PC-3 (cell line): ENCODE measurements at regions not wholly inside any gene's neighbourhood (a gene's known extent, or its start where the extent isn't known, plus 50 kb on each side); places are given as distances from the start of the nearest gene placed in this dataset.

Source experiments
- ATAC-seq: fragments of 200-7000 bp; cut with Tn5 transposase; 2 replicates; pipeline ENCODE4 v1.9.1; 2020; ENCODE audit warnings: mild to moderate bottlenecking, moderate library complexity
- BruUV-seq: library from RNA; stranded (reverse); fragments of 400-500 nt; replicated peaks from 2 replicates; lab custom pipeline; 2021; lab: Mats Ljungman, UMichigan
- CTCF ChIA-PET: fragments of 300-600 bp; sonication (Branson Sonifier 250); formaldehyde crosslinking; loops from one replicate; lab custom pipeline; 2022; ENCODE audit warnings: antibody characterized with exemption; lab: Charles Lee
- POLR2A ChIA-PET: fragments of 300-600 bp; sonication (Branson Sonifier 250); formaldehyde crosslinking; loops from one replicate; lab custom pipeline; 2022; ENCODE audit warnings: antibody characterized with exemption; ENCODE audit not compliant: unreplicated experiment; lab: Charles Lee
- DNase-seq: peaks from one replicate; pipeline ENCODE4 v3.0.0-alpha.2; 2015
- H2AFZ ChIP-seq: fragments of 300-600 bp; sonication (generic); 2 replicates; pipeline ENCODE4 v1.6.0; 2016; ENCODE audit warnings: antibody characterized with exemption, low read length
- H3F3A ChIP-seq: fragments of 300-600 bp; sonication (generic); one replicate; pipeline ENCODE4 v1.6.0; 2017; ENCODE audit warnings: antibody characterized with exemption, low read length, control low read depth, mild to moderate bottlenecking; ENCODE audit not compliant: unreplicated experiment
- H3K27ac ChIP-seq: fragments of 300-600 bp; sonication (generic); 2 replicates; pipeline ENCODE4 v1.5.1; 2016; ENCODE audit warnings: mild to moderate bottlenecking, low read length
- H3K27me3 ChIP-seq: fragments of 300-600 bp; sonication (generic); 2 replicates; pipeline ENCODE4 v1.6.1; 2016; ENCODE audit warnings: low read length, mixed read lengths
- H3K36me3 ChIP-seq: fragments of 300-600 bp; sonication (generic); 2 replicates; pipeline ENCODE4 v1.6.1; 2016; ENCODE audit warnings: low read depth, mixed run types, low read length, mixed read lengths
- H3K4me1 ChIP-seq: fragments of 300-600 bp; sonication (generic); 2 replicates; pipeline ENCODE4 v1.5.1; 2016; ENCODE audit warnings: low read length; ENCODE audit not compliant: insufficient read depth
- H3K4me2 ChIP-seq: fragments of 300-600 bp; sonication (generic); 2 replicates; pipeline ENCODE4 v1.6.0; 2016; ENCODE audit warnings: low read length
- H3K4me3 ChIP-seq: fragments of 300-600 bp; sonication (generic); 2 replicates; pipeline ENCODE4 v1.5.1; 2016; ENCODE audit warnings: mild to moderate bottlenecking, low read length, mixed read lengths
- H3K79me2 ChIP-seq: fragments of 300-600 bp; sonication (generic); 2 replicates; pipeline ENCODE4 v1.6.1; 2017; ENCODE audit warnings: low read length, mixed read lengths
- H3K9ac ChIP-seq: fragments of 300-600 bp; sonication (generic); 2 replicates; pipeline ENCODE4 v1.6.0; 2016; ENCODE audit warnings: mild to moderate bottlenecking, low read length
- H3K9me2 ChIP-seq: fragments of 300-600 bp; sonication (generic); replicated peaks from 2 replicates; pipeline ENCODE4 v1.6.1; 2016; ENCODE audit warnings: mixed run types, low read length, mixed read lengths
- H3K9me3 ChIP-seq: fragments of 300-600 bp; sonication (generic); 2 replicates; pipeline ENCODE4 v1.6.1; 2016; ENCODE audit warnings: low read length, mixed read lengths
- H4K20me1 ChIP-seq: fragments of 300-600 bp; sonication (generic); 2 replicates; pipeline ENCODE4 v1.6.1; 2016; ENCODE audit warnings: low read length, mixed read lengths
- CTCF ChIP-seq: fragments of 300-600 bp; sonication (generic); conservative IDR thresholded peaks from 2 replicates; pipeline ENCODE4 v1.5.1; 2017; ENCODE audit warnings: antibody characterized with exemption, low read depth, mild to moderate bottlenecking, low read length
- EZH2 ChIP-seq: fragments of 300-600 bp; sonication (generic); IDR thresholded peaks from one replicate; pipeline ENCODE4 v1.6.1; 2017; ENCODE audit warnings: antibody characterized with exemption, mild to moderate bottlenecking, low read length; ENCODE audit not compliant: unreplicated experiment
- EZH2phosphoT487 ChIP-seq: fragments of 300-600 bp; sonication (generic); IDR thresholded peaks from 2 replicates; pipeline ENCODE4 v1.6.1; 2018; ENCODE audit warnings: mild to moderate bottlenecking, antibody characterized with exemption, low read length, borderline replicate concordance
- intact Hi-C: fragments of 100-400 bp; cut with micrococcal nuclease; formaldehyde crosslinking; loops from 2 replicates; pipeline ENCODE4 v1.9.0; 2023

DNA sequence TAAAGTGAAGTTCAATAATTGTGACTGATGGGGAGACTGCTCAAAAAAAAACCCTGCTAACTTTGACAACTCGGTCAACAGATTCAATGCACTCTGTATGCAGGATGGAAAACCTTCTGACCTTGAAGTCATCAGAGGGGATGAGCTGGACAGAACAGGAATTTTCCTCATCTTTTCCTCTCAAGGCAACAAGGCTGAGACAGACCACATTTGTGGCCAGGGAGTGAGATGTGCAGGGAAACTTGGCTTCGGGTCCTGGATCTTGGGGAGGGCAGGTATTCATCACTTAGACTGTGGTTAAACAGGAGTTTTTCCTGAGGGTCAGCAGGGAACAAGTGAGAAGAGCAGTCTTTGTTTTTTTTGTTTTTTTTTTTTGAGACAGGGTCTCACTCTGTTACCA, 100.6 kb downstream of the BAMBI start:
- Histone ChIP-seq H3K9me2 (no peaks in the 10 kb centered on the region), H3K36me3 (no peaks in the 10 kb centered on the region), H3K4me2 (no peak overlapping the region), H3K27ac (no peak overlapping the region), H3F3A (no peaks in the 10 kb centered on the region), H3K4me1 (peaks cover 6% of the 10 kb centered on the region), H3K27me3 (no peaks in the 10 kb centered on the region), H4K20me1 (no peaks in the 10 kb centered on the region), H2AFZ (no peak overlapping the region), H3K9me3 (no peaks in the 10 kb centered on the region), H3K4me3 (no peak overlapping the region), H3K79me2 (no peaks in the 10 kb centered on the region), H3K9ac (no peak overlapping the region)
- TF ChIP-seq EZH2 (no peak), EZH2phosphoT487 (no peak), CTCF (no peak)
- ChIA-PET CTCF (no interaction called here), POLR2A (no interaction called here)
- ATAC-seq (no peak), DNase-seq (no peak)
- intact Hi-C loops = no loop called here
- no TSS peak for BruUV-seq

DNA sequence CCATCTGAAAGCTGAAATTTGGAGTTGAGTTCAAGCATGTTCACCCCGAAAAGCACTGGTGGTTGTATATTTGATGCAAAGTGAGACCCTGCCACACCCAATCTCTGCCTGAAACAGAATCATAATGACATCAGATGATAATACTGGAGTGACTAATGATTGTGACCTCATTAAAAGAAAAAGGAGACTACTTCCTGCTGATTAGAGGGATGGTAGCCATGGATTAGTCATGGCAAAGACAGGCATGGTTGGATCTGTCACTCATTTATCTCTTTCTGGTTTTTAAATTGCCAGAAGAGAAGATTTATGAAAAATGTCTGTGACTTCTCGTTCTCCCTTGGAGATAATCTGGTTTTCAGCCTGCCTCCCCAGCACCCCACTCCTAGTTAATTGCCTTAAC, 101.2 kb downstream of the BAMBI start:
- CTCF ChIA-PET = no interaction called here
- no peaks in the 10 kb centered on the region for H3K9me2 ChIP-seq
- no TSS peak for BruUV-seq
- no peaks in the 10 kb centered on the region for H3K27me3 ChIP-seq
- no peak overlapping the region for H3K9ac ChIP-seq
- H3F3A ChIP-seq = no peaks in the 10 kb centered on the region
- no peak overlapping the region for H2AFZ ChIP-seq
- peak; percentile 36 for DNase-seq
- no peak for ATAC-seq
- no peak overlapping the region for H3K27ac ChIP-seq
- H3K79me2 ChIP-seq = no peaks in the 10 kb centered on the region
- no peaks in the 10 kb centered on the region for H3K36me3 ChIP-seq
- H3K4me3 ChIP-seq = no peak overlapping the region
- POLR2A ChIA-PET = no interaction called here
- TF ChIP-seq EZH2 (no peak), EZH2phosphoT487 (no peak), CTCF (no peak)
- no peaks in the 10 kb centered on the region for H4K20me1 ChIP-seq
- no peak overlapping the region for H3K4me2 ChIP-seq
- intact Hi-C loops = no loop called here
- peaks cover 11% of the 10 kb centered on the region for H3K4me1 ChIP-seq
- no peaks in the 10 kb centered on the region for H3K9me3 ChIP-seq

GRCh38 chr10:28781296-28781695, 104.0 kb downstream of the BAMBI start:
- no TSS peak for BruUV-seq
- Histone ChIP-seq H3K27me3 (no peaks in the 10 kb centered on the region), H2AFZ (no peak overlapping the region), H3K79me2 (no peaks in the 10 kb centered on the region), H3K9me3 (no peaks in the 10 kb centered on the region), H3K9ac (no peak overlapping the region), H4K20me1 (no peaks in the 10 kb centered on the region), H3K4me1 (peaks cover 5% of the 10 kb centered on the region; the same call in 1 of the 2 replicates), H3K4me3 (no peak overlapping the region), H3F3A (no peaks in the 10 kb centered on the region), H3K4me2 (no peak overlapping the region), H3K27ac (no peak overlapping the region), H3K9me2 (no peaks in the 10 kb centered on the region), H3K36me3 (no peaks in the 10 kb centered on the region)
- TF ChIP-seq EZH2phosphoT487 = no peak
- no peak for TF ChIP-seq CTCF
- no peak for TF ChIP-seq EZH2
- intact Hi-C loops = no loop called here
- DNase-seq (no peak), ATAC-seq (no peak)
- ChIA-PET POLR2A (no interaction called here), CTCF (no interaction called here)
